ENCODE measurements at regions not wholly inside any gene's neighbourhood (a gene's known extent, or its start where the extent isn't known, plus 50 kb on each side); places are given as distances from the start of the nearest gene placed in this dataset.

DNA sequence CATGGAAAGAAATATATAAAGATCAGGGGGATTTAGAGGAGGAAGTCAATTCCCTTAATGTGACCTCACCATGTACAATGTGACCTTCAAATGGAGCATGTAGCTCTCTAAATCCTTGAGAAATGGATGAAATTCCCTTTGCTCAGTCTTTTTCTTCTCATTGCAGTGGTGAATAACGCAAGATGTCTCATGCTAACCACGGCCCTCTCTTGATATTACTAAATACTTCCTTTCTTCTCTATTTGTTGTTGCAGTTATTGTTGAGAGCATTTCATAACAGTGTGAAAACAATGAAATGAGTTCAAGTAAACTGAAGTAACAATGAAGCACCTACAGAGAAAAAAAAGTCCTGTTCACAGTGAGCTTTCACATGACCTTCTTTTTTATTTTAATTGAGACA, 55.6 kb downstream of the ZNF281 start:
- no peak for DNase-seq (ENCODE audit: low read depth in 2 of 2)

DNA sequence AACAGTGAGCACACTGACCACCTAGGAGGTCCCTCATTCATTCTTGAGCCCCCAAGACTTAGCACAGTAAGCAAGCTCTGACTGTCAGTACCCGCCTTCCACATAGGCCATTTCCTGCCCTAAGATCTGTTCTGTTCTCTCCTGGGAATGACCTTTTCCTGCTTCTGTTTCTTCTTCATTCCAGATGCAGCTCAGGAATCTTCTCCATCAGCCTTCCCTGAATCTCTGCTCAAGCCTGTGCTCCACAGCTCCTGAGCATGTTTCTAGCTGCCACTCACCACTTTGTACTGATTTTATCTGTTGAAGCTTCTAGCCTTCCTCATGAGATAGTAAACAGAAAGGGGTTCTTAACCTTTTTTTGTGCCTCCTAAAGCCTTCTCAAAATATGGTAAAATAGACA, 56.6 kb downstream of the ZNF281 start:
- DNase-seq (ENCODE audit: low read depth in 2 of 2), result no peak

DNA sequence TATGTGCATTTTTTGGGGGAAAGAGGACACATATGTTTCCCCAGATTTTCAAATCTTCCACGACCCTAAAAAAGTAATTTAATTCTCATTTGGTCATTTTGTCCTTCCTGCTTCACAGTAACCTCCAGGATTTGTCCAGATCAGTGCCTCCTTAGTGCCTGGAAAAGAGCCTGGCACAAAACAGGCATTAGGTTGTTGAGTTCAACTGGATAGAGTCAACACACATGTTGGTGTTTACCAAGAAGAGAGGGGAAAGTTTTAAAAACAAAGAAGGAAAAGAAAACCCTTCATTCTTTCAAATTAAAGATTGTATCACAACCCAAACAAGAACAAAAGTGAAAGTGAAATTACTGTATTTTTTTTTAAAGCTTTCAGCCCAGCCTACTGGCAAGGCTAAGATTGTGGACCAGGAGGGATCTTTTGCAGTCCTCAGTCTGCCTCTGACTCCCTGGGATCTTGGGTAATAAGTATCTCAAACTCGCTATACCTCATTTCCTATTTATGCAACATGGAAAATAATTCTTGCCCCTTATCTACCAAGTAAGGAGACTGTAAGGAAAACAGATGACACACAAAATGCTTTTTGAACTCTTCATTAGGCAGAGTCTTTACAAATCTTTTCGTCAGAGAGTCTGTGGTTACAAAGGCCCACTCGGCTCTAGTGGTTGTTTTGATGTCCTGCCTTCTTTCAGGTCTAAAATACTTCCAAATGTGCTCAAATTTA, 57.8 kb downstream of the ZNF281 start:
- DNase-seq (ENCODE audit: low read depth in 2 of 2), result no peak

DNA sequence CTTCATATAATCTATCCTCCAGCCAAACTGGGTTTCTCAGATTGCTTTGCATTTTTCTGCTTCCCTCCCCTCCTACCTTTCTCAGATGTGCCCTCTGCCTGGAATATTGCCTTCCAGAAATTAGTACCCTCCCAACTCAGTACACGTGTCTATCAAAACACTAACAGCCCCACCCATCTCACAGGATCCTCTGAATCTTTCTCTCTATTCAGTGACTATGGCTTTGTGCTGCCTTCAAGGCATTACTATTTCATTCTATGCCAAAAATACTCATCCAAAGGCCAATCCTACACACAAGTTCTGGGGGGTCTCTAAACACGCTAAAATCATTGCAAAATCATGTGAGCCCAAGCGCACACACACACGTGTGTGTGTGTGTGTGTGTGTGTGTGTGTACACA, 58.4 kb downstream of the ZNF281 start:
- DNase-seq (ENCODE audit: low read depth in 2 of 2), result no peak

DNA sequence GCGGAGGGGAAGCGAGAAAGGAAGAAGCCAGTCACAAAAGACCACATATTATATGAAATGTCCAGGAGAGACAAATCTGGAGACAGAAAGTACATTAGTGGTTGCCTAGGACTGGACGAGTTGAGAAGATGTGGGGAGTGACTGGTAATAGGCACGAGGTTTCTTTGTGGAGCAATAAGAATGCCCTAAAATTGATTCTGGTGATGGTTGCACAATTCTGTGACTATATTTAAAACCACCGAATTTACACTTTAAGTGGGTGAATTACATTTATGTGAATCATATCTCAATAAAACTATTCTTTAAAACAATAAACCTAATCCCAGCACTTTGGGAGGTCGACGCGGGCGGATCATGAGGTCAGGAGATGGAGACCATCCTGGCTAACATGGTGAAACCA, 63.1 kb downstream of the ZNF281 start:
- no peak for DNase-seq (ENCODE audit: low read depth in 2 of 2)

DNA sequence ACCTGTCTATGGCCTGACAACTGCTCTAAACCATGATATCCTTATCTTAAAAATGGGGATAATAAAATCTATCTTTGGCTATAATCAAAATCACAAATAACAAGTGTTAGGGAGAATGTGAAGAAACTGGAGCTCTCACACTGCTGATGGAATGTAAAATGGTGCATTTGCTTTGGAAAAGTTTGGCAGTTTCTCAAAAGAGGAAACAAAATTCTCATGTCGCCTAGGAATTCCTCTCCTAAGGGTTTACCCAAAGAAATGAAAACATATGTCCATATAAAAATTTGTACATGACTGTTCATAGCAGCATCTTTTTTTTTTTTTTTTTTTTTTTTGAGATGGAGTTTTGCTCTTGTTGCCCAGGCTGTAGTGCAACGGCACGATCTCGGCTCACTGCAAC, 64.3 kb downstream of the ZNF281 start:
- DNase-seq (ENCODE audit: low read depth in 2 of 2), result no peak

DNA sequence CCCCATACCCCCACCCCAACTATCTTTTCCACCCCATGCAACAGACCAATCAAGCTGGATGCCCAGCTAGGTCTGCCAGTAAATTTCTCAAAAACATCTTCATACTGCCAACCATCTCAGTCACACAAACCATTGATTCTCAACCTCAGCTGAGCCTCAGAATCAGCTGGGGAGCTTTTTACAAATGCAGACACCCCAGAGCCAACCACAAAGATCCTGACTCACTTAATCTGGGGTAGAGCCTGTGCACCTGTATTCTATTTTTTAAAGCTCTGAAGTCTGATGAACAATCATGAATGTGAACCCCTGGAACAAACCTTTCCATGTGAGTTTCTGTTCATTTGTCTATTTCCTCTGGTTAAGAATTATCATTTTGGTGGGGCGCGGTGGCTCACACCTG, 66.0 kb downstream of the ZNF281 start:
- no peak for DNase-seq (ENCODE audit: low read depth in 2 of 2)

DNA sequence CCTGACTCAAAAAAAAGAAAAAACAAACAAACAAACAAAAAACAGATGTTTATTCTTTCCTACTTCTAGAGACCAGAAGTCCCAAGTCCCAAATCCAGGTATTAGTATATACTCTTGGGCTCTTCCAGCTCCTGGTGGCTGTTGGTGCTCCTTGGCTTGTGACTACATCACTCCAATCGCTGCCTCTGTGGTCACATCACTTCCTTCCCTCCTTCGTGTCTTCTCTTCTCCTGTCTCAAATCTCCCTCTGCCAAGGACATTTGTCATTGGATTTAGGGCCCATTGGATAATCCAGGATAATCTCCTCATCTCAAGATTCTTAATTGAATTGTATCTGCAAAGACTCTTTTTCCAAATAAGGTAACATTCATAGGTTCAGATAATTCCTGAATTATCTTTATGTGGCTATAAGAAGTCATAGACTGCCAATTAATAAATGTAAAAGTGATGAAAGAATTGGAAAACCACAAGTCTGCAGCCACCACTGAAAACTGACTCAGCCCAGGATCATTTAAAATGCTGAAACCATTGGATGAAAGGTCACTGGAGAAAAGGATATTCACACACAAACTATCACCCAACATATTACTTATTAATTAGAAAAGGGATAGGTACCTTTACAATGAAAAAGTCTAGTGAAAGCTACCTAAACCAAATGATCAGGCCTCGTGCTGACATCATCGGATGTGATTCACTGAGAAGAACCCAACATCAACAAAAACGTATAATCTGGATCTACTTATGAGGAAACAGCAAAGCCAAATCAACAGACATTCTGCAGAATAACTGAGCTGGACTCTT, 67.1 kb downstream of the ZNF281 start:
- no peak for DNase-seq (ENCODE audit: low read depth in 2 of 2)

DNA sequence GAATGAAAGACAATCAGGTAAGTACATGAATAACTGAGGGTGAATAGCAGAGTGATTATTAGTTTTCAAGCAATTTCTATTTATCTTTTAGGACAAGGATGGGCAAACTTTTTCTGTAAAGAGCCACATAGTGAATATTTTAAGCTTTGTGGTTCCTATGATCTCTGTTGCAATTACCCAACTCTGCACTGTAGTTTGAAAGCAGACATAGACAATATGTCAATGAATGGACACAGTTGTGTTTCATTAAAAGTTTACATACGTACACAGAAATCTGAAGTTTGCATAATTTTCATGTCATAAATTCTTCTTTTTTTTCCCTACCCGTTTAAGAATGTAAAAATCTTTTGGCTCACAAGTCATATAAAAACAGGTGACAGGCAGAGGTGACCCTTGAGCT, 71.4 kb downstream of the ZNF281 start:
- no peak for DNase-seq (ENCODE audit: low read depth in 2 of 2)

DNA sequence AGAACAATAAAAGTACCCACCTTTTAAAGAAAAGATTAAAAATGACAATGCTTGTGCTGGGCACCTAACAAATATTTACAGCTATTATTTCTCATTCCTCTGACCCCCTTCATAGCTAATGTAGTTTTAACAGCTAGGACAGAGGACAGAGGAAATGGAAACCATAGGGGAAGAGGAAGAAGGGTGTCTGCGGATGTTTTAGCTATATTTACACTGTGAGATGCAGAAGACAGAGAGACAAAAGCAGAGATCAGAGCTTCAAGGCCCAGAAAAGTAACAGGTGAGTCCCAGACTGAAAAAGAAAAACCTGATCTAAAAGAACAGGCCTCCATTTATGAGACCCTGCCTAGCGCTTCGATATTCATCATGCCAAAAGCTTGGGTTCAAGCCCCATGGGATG, 72.0 kb downstream of the ZNF281 start:
- no peak for DNase-seq (ENCODE audit: low read depth in 2 of 2)

DNA sequence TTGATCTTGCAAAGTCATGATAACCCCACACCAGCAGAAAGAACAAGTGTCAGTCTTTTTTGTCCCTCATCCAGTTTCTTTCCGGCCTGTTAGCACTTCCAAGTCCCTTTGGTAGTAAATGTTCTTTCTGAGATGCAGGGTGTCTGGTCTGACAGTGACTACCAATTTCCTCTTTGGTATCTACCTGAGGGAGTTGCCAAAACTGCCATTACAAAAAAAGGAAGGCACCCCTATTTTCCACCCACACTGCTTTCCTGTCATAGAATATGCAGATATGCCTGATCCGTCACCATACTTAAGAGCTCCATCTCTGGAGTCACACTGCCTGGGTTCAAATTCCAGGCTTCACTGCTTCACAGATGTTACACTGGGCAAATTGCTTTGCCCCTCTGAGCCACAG, 72.4 kb downstream of the ZNF281 start:
- no peak for DNase-seq (ENCODE audit: low read depth in 2 of 2)

DNA sequence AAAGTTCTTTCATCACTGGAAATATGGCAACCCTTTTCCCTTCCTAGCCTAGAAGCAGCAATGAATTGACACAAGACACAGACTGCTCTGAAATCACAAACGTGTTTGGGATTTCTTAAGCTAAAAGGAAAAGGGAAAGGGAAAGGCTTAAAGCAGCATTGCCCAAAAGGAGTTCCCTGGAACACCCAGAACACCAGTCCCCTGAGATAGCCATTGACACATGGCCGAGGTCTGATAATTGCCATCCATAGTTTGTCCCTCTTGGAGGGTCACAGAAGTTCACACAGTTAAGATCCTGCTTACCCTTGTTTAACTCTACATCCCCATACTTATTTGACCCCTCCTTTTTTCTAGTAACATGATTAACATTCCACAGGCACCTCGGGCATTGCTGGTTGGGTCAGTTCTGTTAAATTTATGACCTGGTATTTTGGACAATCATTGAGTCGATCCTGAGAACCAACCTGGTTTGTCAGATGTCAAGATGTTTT, 72.9 kb downstream of the ZNF281 start:
- DNase-seq (ENCODE audit: low read depth in 2 of 2), result no peak

DNA sequence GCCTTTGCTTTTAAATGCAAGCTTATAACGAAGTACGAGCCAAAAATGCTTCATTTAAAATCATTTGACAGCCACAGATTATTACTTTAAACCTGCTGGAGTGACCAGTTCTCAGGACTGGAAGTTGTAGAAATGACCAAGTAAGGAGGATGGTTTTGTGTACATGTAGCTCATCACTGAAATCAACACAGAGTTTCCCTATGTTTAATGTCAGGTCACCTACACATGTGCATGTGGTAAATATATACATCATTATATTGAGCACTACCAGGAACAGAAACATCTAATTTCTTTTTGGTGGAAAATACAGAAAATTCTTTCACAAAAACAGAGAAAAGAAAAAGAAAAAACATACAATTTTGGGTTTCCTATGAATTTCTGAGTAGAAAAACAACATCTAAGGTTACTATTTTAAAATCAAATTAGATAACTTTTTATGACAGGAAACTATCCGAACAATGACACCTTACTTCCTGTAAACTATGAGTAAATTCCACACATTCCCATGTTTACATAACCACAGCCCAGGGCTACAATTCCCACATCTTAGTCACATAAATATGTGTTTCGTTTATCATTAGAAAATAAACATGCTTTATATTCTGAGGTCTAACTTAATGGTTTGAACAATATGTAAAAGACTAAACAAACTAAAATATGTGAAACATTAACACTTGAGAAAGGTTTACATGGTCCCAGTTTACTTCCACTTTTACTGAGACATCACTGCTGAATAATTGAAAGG, 73.6 kb downstream of the ZNF281 start:
- no peak for DNase-seq (ENCODE audit: low read depth in 2 of 2)

DNA sequence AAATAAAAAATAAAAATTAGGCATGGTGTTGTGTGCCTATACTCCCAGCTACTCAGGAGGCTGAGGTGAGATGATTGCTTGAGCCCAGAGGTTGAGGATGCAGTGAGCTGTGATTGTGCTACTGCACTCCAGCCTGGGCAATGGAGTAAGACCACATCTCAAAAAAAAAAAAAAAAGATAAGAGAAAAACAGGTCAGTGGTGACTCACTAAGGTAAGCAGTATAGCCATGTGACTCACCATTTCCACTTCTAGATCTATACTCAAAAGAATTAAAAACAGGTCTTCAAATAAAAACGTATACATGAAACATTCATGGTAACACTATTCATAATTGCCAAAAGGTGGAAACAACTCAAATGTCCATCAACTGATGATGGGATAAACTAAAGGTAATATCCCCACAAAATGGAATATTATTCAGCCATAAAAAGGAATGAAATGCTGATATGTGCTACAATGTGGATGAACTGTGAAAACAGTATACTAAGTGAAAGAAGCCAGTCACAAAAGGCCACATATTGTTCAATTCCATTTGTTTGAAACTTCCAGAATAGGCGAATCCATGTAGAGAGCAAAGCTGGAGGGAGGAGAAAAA, 75.1 kb downstream of the ZNF281 start:
- no peak for DNase-seq (ENCODE audit: low read depth in 2 of 2)

DNA sequence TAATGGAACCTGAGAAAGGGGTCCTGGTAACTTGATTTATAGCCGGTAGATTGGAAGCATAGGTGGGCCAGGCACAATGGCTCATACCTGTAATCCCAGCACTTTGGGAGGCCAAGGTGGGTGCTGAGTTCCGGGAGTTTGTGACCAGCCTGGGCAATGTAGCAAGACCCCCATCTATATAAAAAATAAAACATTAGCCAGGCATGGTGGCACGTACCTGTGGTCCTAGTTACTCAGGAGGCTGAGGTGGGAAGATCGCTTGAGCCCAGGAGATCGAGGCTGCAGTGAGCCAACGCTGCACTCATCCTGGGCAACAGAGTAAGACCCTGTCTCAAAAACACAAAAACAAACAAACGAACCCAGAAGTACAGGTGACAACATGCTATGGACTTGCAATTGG, 76.5 kb downstream of the ZNF281 start:
- no peak for DNase-seq (ENCODE audit: low read depth in 2 of 2)

DNA sequence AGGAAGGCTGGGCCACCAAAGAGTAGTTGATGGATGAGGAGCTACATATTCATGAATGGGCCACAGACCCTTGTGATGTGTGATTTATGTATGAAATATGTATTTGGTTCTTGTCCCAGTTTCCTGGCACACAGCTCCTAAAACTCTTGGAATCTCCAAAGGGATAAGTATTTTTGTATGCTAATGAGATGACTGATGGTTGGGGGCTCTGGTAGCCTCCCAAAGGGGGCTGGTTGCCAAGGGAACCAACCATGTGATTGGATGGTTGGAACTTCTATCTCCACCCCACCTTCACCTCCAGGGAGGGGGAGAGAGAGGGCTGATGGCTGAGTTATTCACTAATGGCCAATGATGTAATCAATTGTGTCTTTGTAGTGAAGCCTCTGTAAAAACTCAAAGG, 77.1 kb downstream of the ZNF281 start:
- no peak for DNase-seq (ENCODE audit: low read depth in 2 of 2)

DNA sequence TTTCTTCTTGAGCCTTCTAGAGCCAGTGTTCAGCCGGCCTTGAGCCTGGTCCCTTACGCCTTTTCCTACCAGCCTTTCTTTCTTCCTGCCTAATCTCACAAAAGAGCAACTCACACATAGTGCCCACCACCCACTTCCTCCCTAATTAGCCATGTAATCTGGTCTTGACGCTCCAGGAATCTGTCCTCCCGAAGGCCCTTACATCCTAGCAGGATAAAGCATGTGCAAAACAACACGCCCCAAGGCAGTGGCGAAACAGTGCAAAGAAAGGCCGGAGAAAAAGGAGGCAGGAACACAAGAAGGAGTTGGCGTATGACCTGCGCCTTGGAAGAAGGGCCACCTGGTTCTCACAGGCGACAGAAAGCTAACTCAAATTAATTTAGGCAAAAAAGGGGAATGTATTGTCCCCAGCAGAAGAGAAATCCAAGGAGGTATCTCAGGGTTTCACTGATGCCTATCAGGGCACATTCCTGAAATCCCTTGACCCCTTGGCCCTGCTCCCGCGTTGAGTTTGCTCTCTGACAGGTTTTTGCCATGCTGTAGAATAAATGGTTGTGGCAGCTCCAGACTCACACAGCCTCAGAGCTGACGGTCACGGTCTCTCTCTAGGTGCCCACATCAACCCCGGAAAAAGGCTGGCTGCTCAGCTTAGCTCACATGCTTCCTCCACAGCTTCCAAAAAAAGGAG, 79.0 kb downstream of the ZNF281 start:
- no peak for DNase-seq (ENCODE audit: low read depth in 2 of 2)

DNA sequence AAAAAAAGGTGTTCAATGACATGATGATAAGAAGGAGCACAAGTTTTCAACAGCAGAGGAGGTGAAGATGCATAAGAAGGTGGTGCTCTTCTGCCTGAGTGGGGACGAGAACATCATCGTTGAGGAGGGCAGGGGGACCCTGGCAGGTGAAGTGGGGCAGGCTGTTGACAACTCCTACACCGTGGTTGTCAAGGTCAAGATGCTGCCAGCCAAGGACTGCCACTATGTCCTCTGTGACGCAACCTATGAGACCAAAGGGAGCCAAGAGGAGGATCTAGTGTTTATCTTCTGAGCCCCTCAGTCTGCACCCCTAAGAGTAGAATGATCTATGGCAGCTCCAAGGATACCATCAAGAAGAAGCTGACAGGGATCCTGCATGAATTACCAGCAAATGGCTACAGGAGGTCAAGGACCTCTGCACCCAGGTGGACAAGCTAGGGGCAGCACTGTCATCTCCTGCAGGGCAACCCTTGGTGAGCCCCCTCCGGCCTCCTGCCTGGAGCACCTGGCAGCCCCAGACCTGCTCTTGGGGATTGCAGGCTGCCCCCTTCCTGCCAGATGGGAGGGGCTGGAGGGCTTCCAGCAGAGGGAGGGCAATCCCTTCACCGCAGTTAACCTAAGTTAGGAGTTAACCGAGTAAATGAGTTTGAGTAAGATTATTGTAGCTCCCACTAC, 80.5 kb downstream of the ZNF281 start:
- no peak for DNase-seq (ENCODE audit: low read depth in 2 of 2)

DNA sequence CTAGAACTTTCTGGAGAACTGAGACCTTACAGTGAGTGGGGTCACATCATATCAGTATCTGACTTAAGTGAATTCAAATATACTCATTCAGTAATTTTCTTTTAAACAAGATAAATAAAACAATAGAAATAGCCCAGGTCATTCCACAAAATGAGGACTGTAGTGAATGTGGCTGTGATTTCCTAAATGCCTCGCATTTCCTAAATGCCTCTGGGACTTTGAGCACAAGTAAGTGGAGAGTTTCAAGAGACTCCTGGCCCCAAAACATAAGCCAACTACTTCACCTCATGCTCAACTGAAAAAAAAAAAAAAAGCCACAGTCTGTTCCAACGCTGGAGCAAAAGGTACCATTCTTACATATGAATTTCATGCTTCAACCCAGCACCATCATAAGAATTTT, 81.5 kb downstream of the ZNF281 start:
- no peak for DNase-seq (ENCODE audit: low read depth in 2 of 2)

DNA sequence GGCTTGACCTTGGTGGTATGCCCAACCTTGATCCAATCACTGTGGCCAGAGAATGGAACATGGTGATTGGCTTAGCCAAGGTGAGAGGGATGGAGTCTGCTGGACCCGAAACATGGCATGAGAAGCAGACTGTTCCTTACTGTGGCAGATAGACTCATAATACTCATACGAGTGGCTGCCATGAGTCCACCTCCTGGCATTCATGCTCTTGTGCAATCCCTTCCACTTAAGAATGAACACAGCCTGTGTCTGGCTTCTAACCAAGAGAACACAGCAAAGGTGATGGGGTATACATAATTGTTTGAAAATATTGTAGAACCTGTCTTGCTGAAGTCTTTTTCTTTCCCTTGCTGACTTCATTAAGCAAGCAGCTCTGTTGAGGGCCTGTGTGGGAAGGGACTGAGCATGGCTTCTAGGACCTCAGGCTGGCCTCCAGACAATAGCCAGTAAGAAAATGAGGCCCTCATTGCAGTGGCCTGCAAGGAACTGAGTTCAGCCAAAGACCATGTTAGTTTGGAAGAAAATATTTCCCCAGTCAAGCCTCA, 85.9 kb downstream of the ZNF281 start:
- DNase-seq (ENCODE audit: low read depth in 2 of 2), result no peak

DNA sequence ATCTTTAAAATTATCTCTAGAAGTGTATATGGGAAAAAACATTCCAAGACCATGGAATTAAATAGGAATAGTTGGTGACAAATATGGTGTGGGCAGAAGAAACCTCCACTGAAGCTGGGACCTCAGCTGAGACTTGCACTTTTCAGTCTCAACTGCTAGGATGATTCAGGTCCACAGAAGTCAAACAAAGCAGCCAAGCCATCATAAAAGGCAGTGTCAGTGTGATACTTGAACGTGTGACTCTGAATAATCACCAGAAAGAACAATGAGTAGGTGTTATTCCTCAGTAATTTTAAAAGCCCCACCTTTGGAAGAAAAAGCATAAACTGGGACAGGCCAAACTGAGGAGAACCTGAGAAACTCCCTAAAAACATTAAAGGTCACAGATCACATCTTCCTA, 90.7 kb downstream of the ZNF281 start:
- no peak for DNase-seq (ENCODE audit: low read depth in 2 of 2)
